Activated CD4-positive, alpha-beta T cell treated with anti-CD3 and anti-CD28 coated beads, Interleukin-2, amount 50 U/mL, for 1 hour (primary cell): ENCODE measurements at regions not wholly inside any gene's neighbourhood (a gene's known extent, or its start where the extent isn't known, plus 50 kb on each side); places are given as distances from the start of the nearest gene placed in this dataset.
"Not testable (repeated sequence)": the region's sequence is repeated elsewhere in the genome, so short reads cannot be mapped to it uniquely, and the experiment has no call there.

Experiments used
- DNase-seq: peaks from one replicate; pipeline ENCODE4 v3.0.0-alpha.2; 2020

GRCh38 chr7:150110882-150111281 lies 212.3 kb upstream of the LRRC61 start:
- not testable (repeated sequence) for DNase-seq

GRCh38 chr7:150111373-150112139 lies 211.6 kb upstream of the LRRC61 start:
- not testable (repeated sequence) for DNase-seq

GRCh38 chr7:150113301-150113700 lies 209.9 kb upstream of the LRRC61 start:
- not testable (repeated sequence) for DNase-seq

GRCh38 chr7:150114591-150114990 lies 208.6 kb upstream of the LRRC61 start:
- not testable (repeated sequence) for DNase-seq

GRCh38 chr7:150119966-150120365 lies 203.2 kb upstream of the LRRC61 start:
- DNase-seq: not testable (repeated sequence)

- DNase-seq: not testable (repeated sequence)
Observed at GRCh38 chr7:150125831-150126230, 197.3 kb upstream of the LRRC61 start.

- DNase-seq: not testable (repeated sequence)
Observed at GRCh38 chr7:150134451-150134850, 188.7 kb upstream of the LRRC61 start.

GRCh38 chr7:150135620-150136190 lies 187.4 kb upstream of the LRRC61 start:
- not testable (repeated sequence) for DNase-seq

- DNase-seq: not testable (repeated sequence)
Observed at GRCh38 chr7:150139840-150140239, 183.3 kb upstream of the LRRC61 start.

- DNase-seq: not testable (repeated sequence)
Observed at GRCh38 chr7:150141525-150142345, 181.4 kb upstream of the LRRC61 start.

GRCh38 chr7:150146124-150146523 lies 177.0 kb upstream of the LRRC61 start:
- DNase-seq: not testable (repeated sequence)

- not testable (repeated sequence) for DNase-seq
Observed at GRCh38 chr7:150147524-150147923, 175.6 kb upstream of the LRRC61 start.

- DNase-seq: not testable (repeated sequence)
Observed at GRCh38 chr7:150156015-150156414, 167.1 kb upstream of the LRRC61 start.

- not testable (repeated sequence) for DNase-seq
Observed at GRCh38 chr7:150158696-150159095, 164.5 kb upstream of the LRRC61 start.

GRCh38 chr7:150169515-150169914 lies 153.6 kb upstream of the LRRC61 start:
- not testable (repeated sequence) for DNase-seq

GRCh38 chr7:150169943-150170490 lies 153.1 kb upstream of the LRRC61 start:
- not testable (repeated sequence) for DNase-seq

- not testable (repeated sequence) for DNase-seq
Observed at GRCh38 chr7:150183602-150184001, 139.6 kb upstream of the LRRC61 start.

- not testable (repeated sequence) for DNase-seq
Observed at GRCh38 chr7:150189963-150190362, 133.2 kb upstream of the LRRC61 start.

GRCh38 chr7:150192541-150192940 lies 130.6 kb upstream of the LRRC61 start:
- not testable (repeated sequence) for DNase-seq

GRCh38 chr7:150193866-150194265 lies 129.3 kb upstream of the LRRC61 start:
- DNase-seq: not testable (repeated sequence)
